Effector CD4-positive, alpha-beta T cell (primary cell): ENCODE measurements at regions not wholly inside any gene's neighbourhood (a gene's known extent, or its start where the extent isn't known, plus 50 kb on each side); places are given as distances from the start of the nearest gene placed in this dataset.

Experiments used
- DNase-seq: peaks from one replicate; pipeline ENCODE4 v3.0.0-alpha.2; 2020

DNA sequence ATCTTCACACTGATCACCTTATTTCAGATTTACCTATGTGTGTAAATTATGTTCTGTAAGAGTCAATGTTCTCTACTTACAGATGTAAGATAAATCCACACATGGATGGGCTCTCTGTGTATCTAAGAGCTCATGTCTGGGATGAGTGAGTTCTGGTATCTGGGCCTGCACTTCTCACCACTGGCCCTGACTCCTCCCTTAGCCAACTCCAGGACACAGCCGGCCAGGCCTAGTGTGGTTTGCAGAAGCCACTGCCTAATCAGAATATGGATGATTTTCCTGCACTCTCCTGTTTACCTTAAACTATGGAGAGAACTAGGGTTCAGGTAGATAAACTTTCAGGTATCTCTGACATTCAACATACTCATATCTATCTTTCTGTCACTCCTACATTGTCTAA, 1284.8 kb downstream of the TMEM121 start:
- DNase-seq: no peak

- no peak for DNase-seq
These were observed 1286.5 kb downstream of the TMEM121 start for GRCh38 chr14:106812788-106813476.

- DNase-seq: no peak
These were observed 1287.1 kb downstream of the TMEM121 start for GRCh38 chr14:106813477-106813823.

DNA sequence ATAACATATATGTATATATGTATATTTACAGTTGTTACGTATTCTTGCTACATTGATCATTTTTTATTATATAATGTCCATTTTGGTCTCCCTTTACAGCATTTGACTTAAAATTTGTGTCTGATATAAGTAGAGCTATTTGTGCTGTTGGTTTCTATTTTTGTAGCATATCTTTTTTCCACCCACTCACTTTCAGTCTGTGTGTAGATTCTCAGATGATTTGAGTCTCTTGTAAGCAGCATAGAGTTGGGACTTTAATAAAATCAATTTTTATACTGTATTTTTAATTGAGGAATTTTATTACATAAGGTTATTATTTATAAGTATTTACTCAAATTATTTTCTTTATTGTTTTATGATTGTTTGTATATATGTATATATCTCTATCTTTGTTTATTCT, 1293.7 kb downstream of the TMEM121 start:
- DNase-seq: no peak

- no peak for DNase-seq
These were observed 1294.7 kb downstream of the TMEM121 start for GRCh38 chr14:106821119-106821518.

DNA sequence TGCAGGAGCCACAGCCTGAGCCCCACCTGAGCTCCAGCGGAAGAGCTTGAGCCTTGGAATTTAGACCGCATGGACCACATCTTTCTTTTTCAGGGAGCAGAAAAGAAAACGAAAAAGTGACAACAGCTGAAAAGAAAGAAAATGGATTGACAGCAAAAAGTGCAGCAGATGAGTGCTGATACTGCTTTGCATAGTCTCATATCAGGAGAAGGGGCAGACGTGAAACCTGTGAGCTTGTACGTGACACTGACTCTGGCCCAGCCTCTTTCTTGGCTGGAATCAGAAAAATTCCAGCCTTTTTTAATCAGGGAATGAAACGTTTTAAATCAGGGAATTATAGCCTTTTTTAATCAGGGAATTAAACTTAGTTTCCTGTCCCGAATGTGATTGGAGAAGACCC, 1296.5 kb downstream of the TMEM121 start:
- DNase-seq: no peak

DNA sequence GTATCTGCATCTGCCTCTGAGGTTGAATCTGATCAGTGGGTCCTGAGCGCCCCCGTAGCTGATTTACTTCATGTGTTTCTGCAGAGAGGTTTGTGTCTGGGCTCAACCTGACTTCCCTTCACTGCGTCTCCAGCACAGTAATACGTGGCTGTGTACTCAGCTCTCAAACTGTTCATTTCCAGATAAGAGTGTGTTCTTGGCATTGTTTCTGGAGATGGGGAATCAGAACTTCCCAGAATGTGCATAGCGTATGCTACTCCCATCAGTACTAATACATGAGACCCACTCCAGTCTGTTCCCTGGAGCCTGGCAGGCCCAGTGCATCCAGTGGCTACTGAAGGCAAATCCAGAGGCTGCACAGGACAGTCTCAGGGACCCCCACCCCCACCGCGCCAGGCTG, 1297.2 kb downstream of the TMEM121 start:
- no peak for DNase-seq

DNA sequence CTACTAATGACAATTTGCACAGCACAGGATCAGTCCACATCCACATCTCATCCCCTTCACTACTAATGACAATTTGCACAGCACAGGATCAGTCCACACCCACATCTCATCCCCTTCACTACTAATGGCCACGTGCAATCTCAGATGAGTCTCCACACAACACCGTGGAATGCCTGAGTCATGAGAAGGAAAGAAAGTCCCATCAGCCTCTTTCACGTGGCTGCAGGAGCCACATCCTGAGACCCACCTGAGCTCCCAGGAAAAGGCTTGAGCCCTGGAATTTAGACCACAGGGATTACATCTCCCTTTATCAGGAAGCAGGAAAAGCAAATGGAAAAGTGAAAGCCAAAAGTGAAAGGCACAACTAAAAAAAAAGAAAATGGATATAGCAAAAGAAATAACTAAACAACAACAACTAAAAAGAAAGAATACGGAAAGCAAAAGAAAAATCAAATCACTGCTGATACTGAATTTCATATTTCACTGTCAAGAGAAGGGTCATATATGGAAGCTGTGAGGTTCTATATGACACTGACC, 1300.5 kb downstream of the TMEM121 start:
- DNase-seq: no peak

- peak; percentile 24 for DNase-seq
These were observed 1304.9 kb downstream of the TMEM121 start for GRCh38 chr14:106831322-106831720.

DNA sequence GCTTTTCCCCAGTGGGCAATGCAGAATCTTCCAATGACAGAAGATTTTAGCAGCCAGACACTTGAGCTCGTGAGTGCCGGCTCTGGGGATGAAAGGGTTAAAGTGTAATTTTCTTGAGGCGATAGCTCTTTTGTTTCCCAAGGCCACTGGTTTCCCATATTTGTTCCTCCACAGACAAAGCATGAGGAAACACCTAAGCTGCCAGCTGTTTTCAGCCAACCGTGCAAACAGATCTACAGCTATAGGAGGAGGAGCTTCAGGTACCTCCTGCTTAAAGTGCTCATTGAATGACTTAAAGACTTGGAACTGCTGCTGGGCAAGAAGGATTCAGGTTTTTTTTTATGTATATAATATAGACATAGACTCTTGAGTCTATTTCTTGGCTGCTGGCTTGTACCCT, 1311.5 kb downstream of the TMEM121 start:
- no peak for DNase-seq

DNA sequence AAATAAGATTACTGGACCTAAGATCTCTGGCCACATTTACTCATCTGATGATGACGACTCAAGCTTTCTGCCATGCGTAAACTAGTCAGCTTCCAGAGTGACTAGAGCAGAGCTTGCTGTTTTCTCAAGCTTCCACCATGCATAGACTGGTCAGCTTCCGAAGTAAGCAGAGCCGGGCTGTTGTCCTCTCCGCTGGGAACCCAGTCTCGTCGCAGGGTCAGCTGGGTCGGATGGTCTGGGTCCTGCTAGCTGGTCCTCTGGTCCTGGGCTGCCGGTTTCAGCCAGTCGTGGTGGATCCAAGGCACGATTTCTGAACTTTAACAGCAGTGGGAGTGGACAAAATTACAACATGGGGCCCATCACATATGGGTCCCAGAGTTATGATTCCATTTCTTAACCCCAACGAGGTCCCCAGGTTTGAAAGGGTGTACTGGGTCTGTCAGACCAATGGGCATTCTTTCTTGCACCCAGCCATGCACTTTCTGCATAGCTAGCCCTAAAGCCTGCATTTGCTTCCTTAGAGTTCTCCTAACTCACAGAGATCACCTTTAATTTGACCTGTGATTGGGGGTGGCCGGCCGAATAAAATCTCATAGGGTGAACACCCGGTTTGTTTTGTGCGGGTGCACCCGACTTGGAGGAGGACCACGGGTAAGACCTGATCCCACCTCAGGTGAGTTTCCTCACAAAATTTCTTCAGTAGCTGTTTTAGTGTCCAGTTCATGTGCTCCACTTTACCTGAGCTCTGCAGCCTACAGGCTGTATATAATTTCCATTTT, 1312.8 kb downstream of the TMEM121 start:
- DNase-seq: no peak

- DNase-seq: no peak
These were observed 1313.9 kb downstream of the TMEM121 start for GRCh38 chr14:106840258-106840657.

GRCh38 chr14:106840991-106841390, 1314.6 kb downstream of the TMEM121 start:
- DNase-seq: no peak

DNA sequence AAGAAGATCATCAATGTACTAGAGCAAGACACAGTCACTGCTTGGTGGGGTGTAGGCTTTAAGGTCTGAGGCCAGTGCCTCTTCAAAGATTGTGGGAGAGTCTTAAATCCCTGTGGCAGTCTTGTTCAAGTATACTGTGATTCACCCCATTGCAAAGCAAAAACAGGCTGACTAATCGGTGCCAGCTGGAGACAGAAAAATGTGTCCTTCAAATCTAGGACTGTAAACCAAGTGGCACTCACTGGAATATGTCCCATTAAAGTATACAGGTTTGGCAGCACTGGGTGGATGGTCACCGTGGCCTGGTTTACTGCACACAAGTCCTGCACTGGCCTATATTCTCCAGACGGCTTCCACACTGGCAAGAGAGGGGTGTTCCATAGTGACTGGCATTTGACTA, 1315.3 kb downstream of the TMEM121 start:
- DNase-seq: no peak

DNA sequence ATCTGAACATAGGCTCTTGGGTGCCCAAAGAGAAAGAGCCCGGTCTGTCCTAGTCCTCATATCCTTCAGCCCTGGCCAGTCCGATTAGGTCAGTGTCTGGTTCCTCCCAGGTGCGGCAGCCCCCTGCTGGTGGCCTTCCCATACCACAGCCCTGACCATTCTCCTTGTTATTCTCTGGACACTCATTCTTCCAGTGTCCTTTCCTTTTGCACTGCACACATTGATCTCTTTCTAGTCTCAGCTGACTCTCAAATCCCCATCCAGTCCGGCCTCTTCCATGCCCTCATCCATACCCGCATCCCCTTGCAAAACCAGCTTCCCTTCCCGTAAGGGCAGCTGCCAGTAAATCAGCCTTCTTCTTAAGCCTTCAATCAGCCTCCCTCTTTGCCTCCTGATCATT, 1316.3 kb downstream of the TMEM121 start:
- no peak for DNase-seq

DNA sequence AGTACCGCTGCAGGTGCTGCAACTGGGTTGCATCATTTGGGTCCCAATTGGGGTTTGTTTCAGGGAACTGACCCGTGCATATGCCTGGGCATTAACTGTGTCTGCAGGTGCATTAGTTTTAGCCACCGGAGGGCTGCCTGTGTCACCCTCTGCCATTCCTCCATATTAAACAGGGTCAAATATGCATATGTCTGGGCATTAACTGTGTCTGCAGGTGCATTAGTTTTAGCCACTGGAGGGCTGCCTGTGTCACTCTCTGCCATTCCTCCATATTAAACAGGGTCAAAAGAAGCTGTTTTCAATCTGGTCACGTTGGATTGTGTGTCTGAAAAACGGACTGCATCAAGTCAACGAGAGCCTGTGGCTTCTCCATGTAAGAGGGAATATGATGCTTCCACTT, 1317.0 kb downstream of the TMEM121 start:
- no peak for DNase-seq

DNA sequence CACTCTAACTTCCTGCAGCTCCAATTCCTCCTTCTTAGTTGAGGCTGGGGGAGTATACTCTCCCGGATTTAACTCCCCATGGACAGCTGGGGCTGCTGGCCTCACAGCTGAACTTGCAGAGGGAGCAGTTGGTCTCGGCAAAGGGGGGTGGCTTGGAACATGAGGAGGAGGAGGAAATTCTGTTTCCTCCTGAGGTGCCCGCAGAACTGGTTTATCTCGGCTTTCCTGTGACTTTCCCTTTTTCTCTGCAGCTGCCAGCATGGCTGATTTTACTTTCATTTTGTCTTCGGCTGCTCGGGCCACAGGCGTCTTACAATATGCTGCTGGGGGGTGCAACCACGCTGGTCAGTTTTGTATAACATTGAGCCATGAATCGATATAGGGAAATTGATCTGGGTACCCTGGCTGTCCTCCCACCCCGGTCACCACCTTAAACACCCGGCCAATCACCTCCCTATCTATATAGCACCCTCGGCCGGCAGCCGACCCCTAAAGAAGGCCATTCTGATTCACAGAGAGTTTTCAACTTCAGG, 1317.6 kb downstream of the TMEM121 start:
- no peak for DNase-seq

DNA sequence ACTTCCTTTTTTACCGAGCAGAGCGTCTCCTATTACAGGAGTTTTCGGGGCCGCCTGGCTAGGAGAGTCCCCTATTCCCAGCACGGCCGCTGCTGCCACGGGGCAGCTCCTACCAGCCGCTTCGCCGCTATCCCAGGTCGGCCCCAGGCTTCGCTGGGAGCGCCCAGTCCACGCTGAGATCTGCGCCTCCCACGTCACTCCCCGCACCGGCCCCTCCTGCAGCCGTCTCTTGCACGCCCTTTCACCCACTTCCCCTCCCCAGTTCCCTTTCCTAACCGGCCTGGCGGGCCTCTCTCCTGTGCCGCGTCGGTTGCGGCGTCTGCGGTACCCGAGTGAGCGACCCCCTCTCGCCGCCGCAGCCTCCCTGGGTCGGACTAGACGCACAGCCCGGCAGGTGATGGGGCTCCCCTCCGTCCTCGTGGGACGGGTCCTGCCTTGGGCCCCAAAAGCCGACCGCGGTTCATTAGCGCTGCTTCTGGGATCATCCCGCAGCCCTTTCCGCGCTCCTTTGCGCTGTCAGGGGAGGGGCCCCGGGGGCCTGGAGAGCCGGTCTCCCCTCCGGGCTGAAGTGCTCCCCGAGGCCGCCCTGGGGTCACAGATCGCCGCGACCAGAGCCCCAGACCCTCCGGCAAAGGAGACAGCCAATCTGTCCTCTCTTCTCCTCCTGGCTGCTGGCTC, 1318.4 kb downstream of the TMEM121 start:
- peak; percentile 49 for DNase-seq

- DNase-seq: no peak
These were observed 1319.1 kb downstream of the TMEM121 start for GRCh38 chr14:106845286-106846087.

DNA sequence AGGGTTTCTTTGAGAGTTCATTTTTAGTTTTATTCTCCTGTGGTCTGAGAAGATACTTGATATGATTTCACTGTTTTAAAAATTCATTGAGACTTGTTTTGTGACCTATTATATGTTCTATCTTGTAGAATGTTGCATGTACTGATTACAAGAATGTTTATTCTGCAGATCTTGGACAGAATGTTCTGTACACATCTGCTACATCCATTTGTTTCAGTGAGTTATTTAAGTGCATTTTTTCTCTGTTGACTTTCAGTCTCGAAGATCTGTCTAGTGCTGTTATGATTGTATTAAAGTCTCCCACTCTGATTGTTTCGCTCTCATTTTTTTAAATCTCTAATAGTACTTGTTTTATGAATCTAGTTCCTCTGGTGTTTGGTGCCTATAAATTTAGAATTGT, 1319.8 kb downstream of the TMEM121 start:
- no peak for DNase-seq

DNA sequence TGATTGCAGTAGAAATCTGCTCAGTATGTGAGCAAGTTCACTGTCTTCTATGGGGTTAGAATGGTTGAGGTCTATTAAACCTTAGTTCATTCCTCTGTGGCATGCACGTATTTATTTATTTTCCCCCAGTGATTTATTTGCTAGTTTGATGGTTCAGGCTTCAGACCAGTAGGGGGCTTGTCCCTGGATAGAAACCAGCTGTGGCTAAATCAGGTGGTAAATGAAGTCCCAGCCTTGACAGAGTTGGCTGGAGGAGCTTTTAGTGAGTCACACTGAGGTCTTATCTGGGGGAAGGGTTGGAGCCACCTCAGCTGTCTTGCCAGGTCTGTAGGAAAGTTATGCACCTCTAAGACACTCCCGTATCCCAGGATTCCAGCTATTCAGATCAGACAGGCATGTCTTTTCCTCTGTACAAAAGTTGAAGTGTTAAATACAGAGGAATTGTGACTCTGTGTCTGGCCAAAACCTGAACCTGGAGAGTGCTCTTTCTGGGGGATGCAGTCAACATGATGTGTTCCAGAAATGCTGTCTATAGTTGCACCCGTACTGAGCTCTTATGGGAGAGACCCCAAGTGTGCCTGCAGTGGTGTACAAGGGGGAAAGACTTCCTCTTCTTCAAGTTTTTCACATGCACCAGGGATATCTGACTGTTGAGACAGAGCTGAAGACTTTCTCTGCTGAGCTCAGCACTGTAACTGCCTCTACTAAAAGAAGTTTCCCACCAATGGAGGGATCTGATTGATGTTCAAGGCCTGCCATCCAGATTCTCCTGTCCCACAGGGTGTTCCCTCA, 1322.1 kb downstream of the TMEM121 start:
- no peak for DNase-seq
